GM03348 (cell line): ENCODE measurements at regions not wholly inside any gene's neighbourhood (a gene's known extent, or its start where the extent isn't known, plus 50 kb on each side); places are given as distances from the start of the nearest gene placed in this dataset.

Experiments used
- DNase-seq: peaks from one replicate; pipeline ENCODE4 v3.0.0; 2012; ENCODE audit warnings: low spot score

DNA sequence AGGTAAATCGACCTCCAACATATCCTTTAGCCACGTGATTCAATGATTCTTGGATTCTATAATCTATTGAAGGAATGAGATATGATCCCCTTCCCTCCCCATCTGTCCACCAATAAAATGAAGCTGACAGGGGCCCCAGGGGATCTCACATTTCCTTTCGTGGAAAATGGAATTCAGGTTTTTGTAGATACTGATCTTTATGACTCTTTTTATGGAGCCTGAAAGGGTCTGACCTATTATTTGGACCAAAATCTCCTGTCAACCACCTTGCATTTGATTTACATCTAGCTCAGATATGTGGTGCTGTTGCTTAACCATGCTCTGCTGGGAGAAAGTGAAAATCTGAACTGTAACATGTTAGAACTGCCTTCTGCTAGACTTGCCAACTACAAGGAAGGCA is 234.0 kb upstream of the CXCL12 start:
- no peak for DNase-seq

DNA sequence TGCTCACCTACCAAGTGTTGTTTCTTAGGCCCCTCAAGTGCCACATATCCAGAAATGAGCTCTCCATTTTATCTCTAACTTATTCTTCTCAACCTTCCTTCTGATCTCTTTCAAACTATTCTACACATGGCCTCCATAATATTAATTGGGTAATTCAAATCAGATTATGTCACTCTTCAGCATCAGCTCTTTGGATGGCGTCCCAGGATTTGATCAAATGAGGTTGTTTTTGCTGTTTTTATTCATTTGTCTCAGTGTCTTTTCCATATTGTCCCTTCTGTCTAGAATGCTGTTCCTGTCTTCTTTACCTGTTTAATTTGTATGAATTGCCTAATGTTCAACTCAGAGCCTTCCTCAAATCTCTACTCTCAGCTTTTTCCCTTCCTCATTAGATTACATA is 234.6 kb upstream of the CXCL12 start:
- no peak for DNase-seq

DNA sequence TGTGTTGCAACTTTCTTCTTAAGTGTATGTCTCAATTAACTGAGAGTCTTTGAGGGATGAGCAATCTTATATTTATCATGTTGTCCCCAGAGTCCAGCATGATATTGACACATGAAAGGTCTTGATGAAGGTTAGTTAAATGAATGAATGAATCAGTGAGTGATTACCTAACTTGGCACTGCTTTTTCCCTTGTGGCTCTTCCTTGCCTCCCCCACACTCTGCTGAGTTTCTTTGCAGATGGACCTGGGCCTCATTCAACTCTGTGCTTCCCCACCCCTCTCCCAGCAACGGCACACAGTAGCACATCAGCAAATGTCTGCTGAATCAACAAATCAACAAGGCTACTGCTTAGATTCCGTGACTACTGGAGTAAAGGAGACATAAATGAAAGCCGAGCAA is 235.1 kb upstream of the CXCL12 start:
- DNase-seq = peak; percentile 27

DNA sequence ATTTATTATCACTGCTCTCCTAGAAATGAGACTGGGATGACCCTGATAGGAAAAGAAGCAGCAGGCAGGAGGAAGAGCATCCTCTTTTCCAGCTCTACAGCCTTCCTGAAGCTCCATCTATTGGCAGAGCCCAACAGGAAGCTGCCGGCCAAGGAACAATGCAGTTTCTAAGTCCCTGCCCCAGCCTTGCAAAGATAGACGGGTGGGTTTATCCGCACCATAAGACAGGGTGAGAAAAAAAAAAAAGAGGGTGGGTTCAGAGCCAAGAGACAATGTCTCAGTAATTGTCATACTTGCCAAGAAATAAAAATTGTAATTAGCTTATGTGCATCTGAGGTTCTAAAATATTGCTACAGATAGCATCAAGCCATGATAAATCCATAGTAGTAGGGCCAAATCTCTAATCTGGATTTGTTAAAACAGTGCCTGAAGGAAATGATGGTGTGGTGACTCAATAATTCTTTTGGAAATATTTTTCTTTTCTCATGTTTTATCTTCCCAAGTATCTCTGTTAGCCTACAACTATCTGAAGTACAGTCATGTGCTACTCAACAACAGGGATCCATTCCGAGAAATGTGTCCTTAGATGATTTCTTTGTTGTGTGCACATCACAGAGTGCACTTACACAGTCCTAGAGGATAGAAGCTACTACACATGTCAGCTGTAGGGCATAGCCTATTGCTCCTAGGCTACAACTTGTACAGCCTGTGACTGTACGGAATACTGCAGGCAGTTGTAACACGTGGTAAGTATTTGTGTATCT is 242.9 kb upstream of the CXCL12 start:
- peak; percentile 36 for DNase-seq

DNA sequence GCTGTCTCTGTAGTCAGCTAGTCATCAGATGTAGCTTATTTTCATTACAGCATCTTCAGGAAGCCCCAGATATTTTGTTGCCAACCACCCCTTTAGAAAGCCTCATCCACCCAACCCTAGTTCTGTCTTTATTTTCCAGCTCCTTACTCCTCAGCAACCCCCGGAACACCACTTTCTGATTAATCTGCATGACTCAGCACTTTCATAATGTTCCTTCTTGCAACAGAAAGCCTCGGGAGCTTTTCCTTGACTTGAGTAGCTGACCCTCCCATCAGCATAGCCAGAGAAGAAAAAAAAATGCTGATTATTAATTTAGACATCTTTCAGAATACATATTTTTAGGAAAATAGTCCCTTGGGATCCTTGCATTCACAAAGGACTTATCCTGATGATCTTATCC is 244.0 kb upstream of the CXCL12 start:
- DNase-seq = peak; percentile 71

DNA sequence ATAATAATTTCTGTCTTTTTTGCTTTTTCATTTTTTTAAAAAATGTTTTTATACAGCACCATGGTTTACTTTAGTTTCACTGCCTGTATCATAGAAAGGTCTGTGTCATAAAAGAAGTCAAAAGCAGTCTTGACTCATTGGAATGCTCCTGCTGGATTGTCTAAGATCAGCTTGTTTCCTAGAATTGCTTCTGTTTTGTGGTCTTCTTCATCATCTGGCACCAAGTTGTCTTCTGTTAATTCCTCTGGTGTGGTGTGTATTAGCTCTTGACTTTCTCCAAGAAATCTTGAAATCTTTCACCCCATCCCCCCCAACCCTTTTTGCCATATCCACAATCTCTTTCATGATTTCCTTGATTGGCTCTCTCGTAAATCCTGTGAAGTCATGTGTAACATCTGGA is 250.3 kb upstream of the CXCL12 start:
- no peak for DNase-seq

DNA sequence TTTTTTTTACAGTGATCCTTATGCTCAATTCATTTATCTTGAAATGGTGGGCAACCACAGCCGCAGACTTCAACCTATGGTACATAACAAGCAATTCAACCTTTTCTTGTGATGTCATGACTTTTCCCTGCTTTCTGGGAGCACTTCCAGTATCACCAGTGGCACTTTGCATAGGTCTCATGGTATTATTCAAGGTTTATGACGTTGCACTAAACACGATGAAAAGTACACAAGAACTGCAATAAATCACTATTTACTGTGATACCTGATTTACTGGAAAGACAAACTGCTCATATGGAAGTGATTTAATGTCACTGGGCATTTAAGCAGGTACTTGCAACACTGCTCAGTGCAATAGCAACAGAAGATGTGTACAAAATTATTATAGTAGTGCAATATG is 251.7 kb upstream of the CXCL12 start:
- no peak for DNase-seq

DNA sequence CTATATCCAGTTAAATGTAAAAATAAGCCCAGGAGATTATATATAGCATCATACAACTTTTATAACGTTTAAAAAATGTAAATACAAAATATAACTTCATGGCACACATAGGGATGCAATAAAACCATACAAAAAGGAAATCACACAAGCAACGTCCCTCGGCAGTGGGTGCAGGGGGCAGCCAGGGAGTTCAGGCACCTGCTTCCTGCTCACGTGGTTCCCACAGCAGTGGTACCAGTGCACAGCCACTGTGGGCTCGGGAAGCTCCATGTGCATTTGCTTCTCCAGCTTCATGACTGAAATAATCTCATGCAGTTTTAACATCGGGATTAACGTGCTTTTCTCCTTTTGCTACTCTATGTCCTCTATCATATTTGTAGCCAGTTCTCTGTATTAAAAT is 255.5 kb upstream of the CXCL12 start:
- no peak for DNase-seq

DNA sequence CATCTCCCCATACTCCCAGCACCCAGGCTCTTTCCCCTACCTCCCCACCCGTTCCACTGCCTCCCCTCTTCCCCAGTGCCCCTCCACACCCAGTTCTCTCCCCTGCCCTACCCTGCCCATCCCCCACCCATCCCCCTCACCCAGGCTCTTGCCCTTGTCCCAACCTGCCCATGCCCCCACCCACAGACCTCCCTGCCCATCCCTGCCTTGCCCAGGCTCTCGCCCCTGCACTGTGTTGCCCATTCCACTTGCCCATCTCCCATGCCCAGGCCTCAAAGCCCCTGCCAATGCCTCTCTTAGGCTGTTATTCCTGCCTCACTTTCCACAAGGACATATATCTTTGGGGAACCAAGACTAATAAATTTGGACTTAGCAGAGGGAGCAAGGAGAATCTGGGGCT is 262.6 kb upstream of the CXCL12 start:
- no peak for DNase-seq

DNA sequence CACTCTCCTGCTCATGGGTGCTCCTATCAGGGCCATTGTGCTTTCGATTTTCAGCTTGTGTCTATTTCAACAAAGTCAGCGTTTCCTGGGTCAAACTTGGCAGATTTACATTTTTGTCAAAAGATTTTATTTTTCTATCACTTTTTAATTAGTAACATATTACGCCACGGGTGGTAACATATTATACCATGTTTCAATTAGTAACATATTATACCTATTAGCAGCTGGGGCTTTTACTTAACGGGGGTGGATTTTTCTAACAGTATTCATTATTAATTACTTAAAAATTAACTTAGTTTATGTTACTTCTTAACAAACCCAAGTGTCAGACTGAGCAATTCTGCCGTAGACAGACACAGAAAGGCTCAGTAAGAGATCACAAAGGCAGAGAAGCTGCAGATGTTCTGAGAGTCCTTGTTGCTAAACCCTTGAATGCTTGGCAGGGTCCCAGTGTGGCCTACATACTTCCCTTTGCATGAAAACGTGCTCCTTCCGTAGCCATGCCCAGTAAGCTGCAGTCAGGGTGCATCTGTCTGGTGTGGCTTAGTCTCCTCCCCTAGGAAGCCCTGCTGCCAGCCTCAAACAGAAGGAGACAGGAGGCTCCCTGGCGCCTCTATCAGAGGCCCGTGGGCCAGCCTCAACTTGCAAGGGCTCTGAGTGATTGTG is 263.1 kb upstream of the CXCL12 start:
- peak; percentile 84 for DNase-seq

DNA sequence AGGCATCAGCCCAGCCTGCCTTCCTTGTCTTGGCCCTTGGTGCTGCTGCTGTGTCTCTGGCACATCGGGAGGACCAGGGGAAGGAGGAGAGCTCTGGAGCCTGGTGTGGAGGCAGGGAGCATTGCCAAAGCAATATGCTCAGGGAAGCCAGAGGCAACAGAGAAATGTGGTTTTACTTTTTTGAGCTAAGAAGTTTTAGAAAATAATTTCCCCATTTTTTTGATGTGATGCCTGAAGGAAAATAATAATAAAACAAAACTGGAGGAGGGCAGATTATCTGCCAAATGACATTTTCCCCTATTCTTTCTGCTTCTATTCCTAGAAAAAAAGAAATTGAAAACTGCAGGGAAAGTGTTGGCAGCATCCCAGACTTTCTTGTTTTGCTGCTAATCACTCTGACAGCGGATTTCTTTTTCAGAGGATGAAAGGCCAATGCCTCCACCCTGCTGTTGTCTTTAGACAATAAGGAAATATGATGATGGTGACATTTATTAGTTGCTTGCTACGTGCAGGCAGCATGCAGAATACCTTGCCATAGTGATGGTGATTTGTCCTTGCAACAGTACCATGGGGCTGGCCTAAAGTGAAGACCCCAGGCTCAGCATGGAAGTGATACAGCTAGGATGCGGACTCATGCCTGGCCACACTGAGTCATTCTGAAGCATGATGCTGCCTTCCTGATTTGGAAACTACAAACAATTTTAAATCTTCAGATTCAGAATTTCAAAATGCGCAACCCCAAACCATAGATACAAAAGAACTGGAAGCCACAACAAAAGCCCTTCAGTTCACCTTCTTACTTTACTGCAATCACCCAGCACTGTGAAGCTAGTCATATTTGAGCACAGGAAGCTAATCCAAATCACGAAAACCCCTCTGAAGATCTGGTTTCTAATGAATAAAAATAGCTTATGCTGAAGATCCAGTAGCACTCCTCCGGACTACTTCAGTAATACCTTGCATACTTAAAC is 260.2 kb upstream of the TMEM72 start:
- DNase-seq = peak; percentile 48

DNA sequence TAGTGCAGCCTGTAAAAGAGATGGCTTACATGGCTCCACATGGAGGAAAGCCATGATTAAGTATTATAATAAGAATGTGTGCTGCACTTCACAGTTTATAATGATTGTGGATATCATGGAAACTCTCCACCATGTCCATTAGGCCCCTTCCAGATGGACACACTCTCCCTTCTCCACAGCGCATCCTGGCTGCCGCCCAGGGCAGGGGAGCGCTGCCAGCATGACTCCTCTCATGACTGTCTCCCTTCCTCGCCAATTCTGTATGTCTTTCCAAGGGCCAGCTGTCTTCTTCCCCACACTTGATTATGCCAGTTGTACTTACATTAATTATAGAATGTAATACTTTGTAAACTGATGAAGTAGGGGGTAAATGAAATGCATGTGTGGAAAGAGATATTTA is 259.3 kb upstream of the TMEM72 start:
- peak; percentile 78 for DNase-seq

DNA sequence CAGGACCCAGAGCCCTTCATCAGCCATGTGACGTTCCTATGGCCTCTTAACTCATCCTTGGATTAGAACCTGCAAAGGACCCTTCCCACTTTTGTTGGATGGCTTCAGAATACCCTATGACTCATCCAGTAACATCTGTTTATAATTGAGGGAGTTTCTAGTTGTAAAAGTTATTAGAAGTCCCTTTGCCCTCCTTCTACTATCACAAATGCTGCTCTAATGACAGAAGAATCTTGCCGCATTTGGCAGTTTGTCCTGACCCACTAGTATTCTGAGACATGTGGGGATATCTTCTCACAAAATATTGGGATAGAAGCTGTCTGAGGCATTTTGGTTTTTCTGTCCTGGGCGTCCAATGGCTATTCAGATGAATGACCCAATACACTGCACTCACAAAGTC is 251.8 kb upstream of the TMEM72 start:
- DNase-seq = no peak

DNA sequence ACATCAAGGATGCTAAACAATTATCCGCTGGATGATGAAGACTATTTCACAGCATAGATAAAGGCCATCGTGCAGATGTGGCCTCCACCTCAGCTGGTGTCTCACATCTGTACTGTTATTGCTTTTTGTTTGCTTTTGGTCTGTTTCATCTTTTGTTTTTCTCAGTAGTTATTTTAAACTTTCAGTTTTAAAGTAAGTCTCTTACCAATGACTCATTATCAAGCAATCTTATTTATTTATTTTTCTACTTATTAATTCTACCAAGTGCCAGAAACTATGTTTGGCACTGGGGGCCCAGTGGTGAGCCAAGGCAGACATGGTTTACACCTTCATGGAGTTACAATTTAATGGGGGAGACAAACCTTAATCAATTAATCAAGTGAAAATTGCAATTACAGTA is 250.9 kb upstream of the TMEM72 start:
- DNase-seq = peak; percentile 38

DNA sequence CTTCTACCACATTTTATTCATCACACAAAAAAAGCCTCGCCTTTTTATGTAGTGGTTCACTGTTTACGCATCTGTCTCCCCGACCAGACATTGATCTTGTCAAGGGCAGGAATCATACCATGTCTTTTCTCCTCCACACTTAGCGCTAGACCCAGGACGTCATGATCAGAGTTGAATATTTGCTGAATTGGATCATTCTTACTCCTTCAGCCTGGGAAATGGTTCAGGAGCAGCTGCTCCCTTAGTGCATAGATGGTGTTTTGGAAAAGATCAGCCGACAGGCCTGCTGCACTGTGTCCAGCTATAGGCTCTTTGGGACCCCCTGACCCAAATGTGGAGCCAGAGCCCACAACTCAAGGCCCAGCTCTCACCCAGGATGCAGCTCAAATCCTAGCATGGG is 249.1 kb upstream of the TMEM72 start:
- DNase-seq = no peak

DNA sequence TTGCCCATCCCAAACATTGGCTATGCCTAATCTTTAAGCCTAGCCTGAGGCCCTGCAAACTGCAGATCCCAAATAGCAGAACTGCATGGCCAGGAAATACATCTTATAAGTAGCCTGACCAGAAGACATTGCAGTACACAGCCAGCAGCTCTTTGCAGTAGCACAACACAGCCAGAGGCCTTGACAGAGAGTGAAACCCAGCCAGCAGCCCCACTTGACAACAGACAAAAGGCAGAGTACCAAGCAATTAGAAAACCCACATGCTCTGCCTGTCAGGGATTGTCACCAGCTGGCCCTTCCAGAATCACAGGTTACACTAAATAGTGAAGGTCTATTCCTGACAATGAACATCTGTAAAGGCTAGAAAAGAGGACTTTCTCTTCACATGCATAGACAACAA is 242.8 kb upstream of the TMEM72 start:
- no peak for DNase-seq

DNA sequence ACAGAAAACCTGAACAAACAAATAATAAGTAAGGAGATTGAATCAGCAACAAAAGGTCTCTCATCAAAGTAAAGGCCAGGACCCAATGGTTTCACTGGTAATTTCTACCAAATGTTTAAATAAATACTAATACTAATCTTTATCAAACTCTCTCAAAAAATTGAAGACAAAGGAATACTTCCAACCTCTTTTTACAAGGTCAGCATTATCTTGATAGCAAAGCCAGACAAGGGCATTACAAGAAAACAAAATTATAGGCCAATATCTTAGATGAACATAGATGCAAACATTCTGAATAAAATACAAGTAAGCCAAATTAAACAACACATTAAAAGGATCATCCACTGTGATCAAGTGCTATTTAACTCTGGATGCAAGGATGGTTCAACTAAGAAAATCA is 239.8 kb upstream of the TMEM72 start:
- DNase-seq = no peak

DNA sequence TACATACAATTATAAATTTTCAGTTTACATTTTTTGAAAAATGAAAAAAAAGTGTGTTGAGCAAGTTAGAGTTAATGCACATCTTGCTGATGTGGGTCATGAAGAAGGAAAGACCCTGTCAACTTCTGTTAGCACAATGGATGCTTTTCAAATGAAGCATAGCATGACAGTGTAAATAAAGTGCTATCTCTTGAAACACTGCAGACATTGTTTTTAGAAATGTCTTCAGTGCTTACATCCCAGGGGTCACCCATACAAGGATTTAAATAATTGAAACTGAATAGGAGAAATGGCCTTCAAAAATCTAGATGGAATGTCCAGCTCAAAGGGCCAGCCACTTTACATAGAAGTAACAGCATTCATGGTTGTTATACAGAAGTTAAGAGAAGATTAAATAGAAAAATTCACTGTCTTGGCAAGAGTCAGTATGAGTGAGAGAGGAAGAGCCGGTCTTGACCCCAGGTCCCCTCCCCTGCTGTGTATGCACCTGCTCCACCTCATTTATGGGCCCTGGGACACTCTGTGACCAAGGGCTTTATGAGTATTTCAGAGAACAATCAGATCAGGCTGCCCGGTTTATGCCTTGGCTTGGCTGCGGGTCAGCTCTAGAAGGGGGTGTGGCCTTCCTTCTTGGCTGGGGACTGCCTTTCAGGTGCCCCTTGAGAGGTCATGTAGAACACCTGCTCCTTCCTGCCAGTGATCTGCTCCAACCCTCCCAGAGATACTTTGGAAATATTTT is 237.7 kb upstream of the TMEM72 start:
- no peak for DNase-seq

DNA sequence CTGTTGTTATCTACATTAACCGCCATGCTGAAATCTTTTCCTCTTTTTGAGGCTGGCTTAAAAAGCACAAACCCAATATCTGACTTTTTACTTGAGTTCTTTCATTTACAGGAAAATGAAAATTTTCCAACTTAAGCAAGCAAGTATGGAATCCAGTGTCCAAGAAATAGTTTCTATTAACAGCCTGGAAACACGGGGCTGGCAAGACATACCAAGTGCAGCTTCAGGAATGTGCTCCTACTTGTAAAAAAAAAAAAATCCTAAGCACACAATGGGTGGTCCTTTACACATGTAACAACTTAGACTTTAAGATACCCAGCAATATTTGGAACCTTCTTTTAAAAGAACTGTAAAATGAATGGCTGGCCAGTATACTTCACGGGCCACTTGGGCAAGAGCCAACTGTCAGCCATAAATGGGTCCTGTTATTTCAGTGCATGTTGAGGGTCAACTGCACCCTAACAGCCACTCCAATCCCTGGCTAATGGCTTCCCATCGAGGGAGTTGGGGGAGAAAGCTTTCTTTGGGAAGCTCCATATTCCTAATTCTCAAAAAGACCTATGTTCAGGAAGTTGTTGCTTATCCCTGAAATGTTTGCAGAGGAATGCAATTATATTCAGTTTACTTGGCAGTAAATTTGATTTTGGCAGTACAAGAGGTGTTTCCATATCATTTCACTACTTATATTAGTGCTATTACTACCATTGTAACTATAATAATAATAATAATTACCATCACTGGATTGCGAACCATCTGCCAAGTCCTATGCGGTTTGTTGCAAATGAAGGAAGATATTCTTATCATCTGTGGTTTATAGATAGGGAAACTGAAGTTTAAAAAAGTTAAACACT is 236.4 kb upstream of the TMEM72 start:
- peak; percentile 13 for DNase-seq

DNA sequence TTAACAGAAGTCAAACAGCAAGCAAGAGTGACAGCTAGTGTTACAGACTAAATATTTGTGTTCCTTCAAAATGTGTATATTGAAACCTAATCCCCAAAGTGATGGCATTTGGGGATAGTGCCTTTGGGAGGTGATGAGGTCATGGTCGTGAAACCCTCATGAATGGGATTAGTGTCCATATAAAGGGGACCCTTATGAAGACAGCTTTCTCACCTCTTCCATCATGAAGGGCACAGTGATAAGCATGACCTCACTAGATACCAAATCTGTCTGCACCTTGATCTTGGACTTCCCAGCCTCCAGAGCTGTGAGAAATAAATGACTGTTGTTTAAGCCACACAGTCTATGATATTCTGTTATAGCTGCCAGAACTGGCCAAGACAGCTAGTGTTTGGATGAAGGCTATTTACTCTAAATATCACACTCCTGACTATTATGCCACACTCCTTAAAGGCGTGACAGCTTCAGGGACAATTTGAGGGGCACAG is 235.7 kb upstream of the TMEM72 start:
- no peak for DNase-seq

DNA sequence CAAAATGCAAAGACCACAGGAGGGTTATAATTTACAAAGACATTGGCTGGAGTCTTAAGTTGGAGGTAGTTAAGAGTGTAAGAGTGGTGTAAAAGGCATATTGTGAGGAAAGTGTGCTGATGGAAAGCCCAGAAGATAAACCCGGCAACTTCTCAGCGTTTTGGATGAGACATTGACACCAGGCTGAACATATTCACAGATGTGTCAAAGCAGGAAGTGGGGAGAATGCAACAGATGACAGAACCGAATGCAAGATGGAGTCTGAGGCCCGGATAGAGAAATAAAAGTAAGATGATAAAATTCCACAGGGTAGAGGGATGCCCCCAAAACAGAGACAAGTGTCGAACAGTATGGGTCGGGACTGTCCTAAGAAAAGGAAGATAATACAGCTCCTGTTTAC is 230.4 kb upstream of the TMEM72 start:
- DNase-seq = no peak
